K562 (cell line): ENCODE measurements at regions not wholly inside any gene's neighbourhood (a gene's known extent, or its start where the extent isn't known, plus 50 kb on each side); places are given as distances from the start of the nearest gene placed in this dataset.

Source experiments
- ATAC-seq: fragments of 200-7000 bp; cut with Tn5 transposase; 3 replicates; pipeline ENCODE4 v1.9.1; 2020; ENCODE audit warnings: moderate library complexity
- BruUV-seq: library from RNA; stranded (reverse); fragments of 400-500 nt; replicated peaks from 2 replicates; lab custom pipeline; 2021; lab: Mats Ljungman, UMichigan
- CTCF ChIA-PET: fragments of 300-600 bp; formaldehyde crosslinking; extraction: SDS; loops from one replicate; lab custom pipeline; 2021; ENCODE audit warnings: low intra/inter-chr PET ratio; lab: Yijun Ruan, JAX
- POLR2A ChIA-PET: fragments of 300-600, 350-650 bp; sonication (Branson Sonifier 250); formaldehyde crosslinking; extraction: SDS; loops from one replicate; lab custom pipeline; 2021; ENCODE audit warnings: antibody characterized with exemption, inconsistent platforms; lab: Yijun Ruan, JAX
- DNase-seq, 4 experiments: peaks; one replicate each; pipeline versions ENCODE4 v3.0.0 to v3.0.0-alpha.2; 2011 to 2018; ENCODE audit warnings: low spot score in 3 of 4, mixed read lengths in 3 of 4; ENCODE audit errors: extremely low read depth in 1 of 4
- FAIRE-seq: peaks from 2 replicates; lab custom pipeline; 2011; peaks lifted over from hg19 to GRCh38; lab: Jason Lieb, UNC
- H2AFZ ChIP-seq: 2 replicates; pipeline ENCODE4 v1.6.0; 2011; ENCODE audit warnings: low read depth, low read length, control low read depth, inconsistent platforms
- H3K27ac ChIP-seq: fragments of 200-600 bp; 3 replicates; pipeline ENCODE4 v1.8.0; 2011; ENCODE audit warnings: low read depth, mild to moderate bottlenecking, control low read depth, inconsistent platforms, low read length, moderate library complexity, mixed read lengths; ENCODE audit errors: extremely low read depth
- H3K27me3 ChIP-seq, 2 experiments: fragments of 300-600 bp in 1 of 2; 2 replicates in 1 of 2; 3 replicates in 1 of 2; pipeline versions ENCODE4 v1.6.0 to v1.8.0; 2011; ENCODE audit warnings: inconsistent platforms in 2 of 2, low read length in 2 of 2, mild to moderate bottlenecking in 1 of 2, mixed read lengths in 1 of 2, moderate library complexity in 1 of 2; ENCODE audit not compliant: control insufficient read depth in 2 of 2, insufficient read depth in 2 of 2
- H3K36me3 ChIP-seq: fragments of 300-600 bp; 3 replicates; pipeline ENCODE4 v1.8.0; 2011; ENCODE audit warnings: mild to moderate bottlenecking, low read length, inconsistent platforms; ENCODE audit not compliant: control insufficient read depth, insufficient read depth
- H3K4me1 ChIP-seq, 2 experiments: fragments of 200-600 bp in 1 of 2; replicated peaks in 1 of 2; 2 replicates in 1 of 2; 3 replicates in 1 of 2; pipeline versions ENCODE4 v1.5.1 to v1.8.0; 2011; ENCODE audit warnings: inconsistent platforms in 2 of 2, low read length in 2 of 2, mild to moderate bottlenecking in 1 of 2, mixed read lengths in 1 of 2, moderate library complexity in 1 of 2; ENCODE audit not compliant: control insufficient read depth in 2 of 2, insufficient read depth in 2 of 2
- H3K4me2 ChIP-seq: 2 replicates; pipeline ENCODE4 v1.6.1; 2011; ENCODE audit warnings: low read length, control low read depth, inconsistent platforms, mixed read lengths; ENCODE audit not compliant: insufficient read depth
- H3K4me3 ChIP-seq: fragments of 200-600 bp; sonication (generic), shearing (Covaris generic); 2 replicates; pipeline ENCODE4 v1.5.1; 2016; ENCODE audit warnings: control low read depth, inconsistent platforms
- H3K79me2 ChIP-seq: fragments of 200-600 bp; 3 replicates; pipeline ENCODE4 v1.8.0; 2011; ENCODE audit warnings: low read length, inconsistent platforms; ENCODE audit not compliant: control insufficient read depth, insufficient read depth
- H3K9ac ChIP-seq, 2 experiments: 2 replicates each; pipeline versions ENCODE4 v1.6.0 to v1.6.1; 2011; ENCODE audit warnings: low read depth in 2 of 2, low read length in 2 of 2, control low read depth in 1 of 2, inconsistent platforms in 1 of 2, mild to moderate bottlenecking in 1 of 2, mixed read lengths in 1 of 2; ENCODE audit not compliant: insufficient read depth in 1 of 2
- H3K9me1 ChIP-seq: one replicate; pipeline ENCODE4 v1.6.0; 2011; ENCODE audit warnings: inconsistent platforms, mild to moderate bottlenecking, low read length, moderate library complexity; ENCODE audit not compliant: control insufficient read depth, insufficient read depth
- H3K9me3 ChIP-seq: replicated peaks from 2 replicates; pipeline ENCODE4 v1.5.1; 2011; ENCODE audit warnings: low read depth, low read length, inconsistent platforms; ENCODE audit not compliant: control insufficient read depth, insufficient read depth
- H4K20me1 ChIP-seq: replicated peaks from 2 replicates; pipeline ENCODE4 v1.6.1; 2011; ENCODE audit warnings: low read length, inconsistent platforms, mixed read lengths; ENCODE audit not compliant: control insufficient read depth, insufficient read depth
- GABPB1 ChIP-seq: sonication (generic); formaldehyde crosslinking; IDR thresholded peaks from 2 replicates; pipeline ENCODE4 v1.8.0; 2022; ENCODE audit warnings: mild to moderate bottlenecking, missing genetic modification reagents
- NR4A1 ChIP-seq, 2 experiments: fragments of 250-450 bp in 1 of 2; fragments of 450-650 bp in 1 of 2; sonication (Bioruptor Pico) in 1 of 2; IDR thresholded peaks; 2 replicates each; pipeline versions ENCODE4 v1.4.0 to v1.6.1; 2016 to 2020; ENCODE audit warnings: mild to moderate bottlenecking in 2 of 2, missing compliant biosample characterization in 1 of 2, missing genetic modification characterization in 1 of 2, moderate library complexity in 1 of 2
- PCBP1 ChIP-seq: fragments of 200-400 bp; formaldehyde crosslinking; IDR thresholded peaks from 2 replicates; pipeline ENCODE4 v1.6.1; 2018; ENCODE audit warnings: mild to moderate bottlenecking, low read depth, low read length; ENCODE audit not compliant: poor library complexity, severe bottlenecking
- ZNF766 ChIP-seq: fragments of 200-800 bp; sonication (Bioruptor generic); conservative IDR thresholded peaks from 2 replicates; pipeline ENCODE4 v1.6.1; 2016; ENCODE audit warnings: missing genetic modification characterization, missing compliant biosample characterization
- WGBS: fragments of 100-300 bp; shearing (Covaris generic); methylation state at CpG from one replicate; pipeline ENCODE4 v1.1.6; 2016; ENCODE audit warnings: low coverage, mixed read lengths; ENCODE audit not compliant: insufficient coverage; ENCODE audit errors: missing lambda C conversion rate; 5-methylcytosine and 5-hydroxymethylcytosine counted together
- in situ Hi-C: fragments of 300-500 bp; cut with MboI; formaldehyde crosslinking; loops from 4 replicates; pipeline ENCODE4 v1.15.0; 2018; ENCODE audit warnings: inconsistent platforms, mixed read lengths
- intact Hi-C: fragments of 100-400 bp; cut with micrococcal nuclease; formaldehyde crosslinking; loops from 2 replicates; pipeline ENCODE4 v1.14.2; 2022

GRCh38 chr5:133799571-133800237 is 168.7 kb downstream of the C5orf15 start:
- H3K4me2 ChIP-seq: no peak overlapping the region
- BruUV-seq: no TSS peak
- no peak overlapping the region for H3K27ac ChIP-seq
- CTCF ChIA-PET: no interaction called here
- DNase-seq (no peak), FAIRE-seq (no peak), ATAC-seq (no peak)
- no CpG with 5 or more reads among the region's 8 CpGs for WGBS
- H3K9me3 ChIP-seq: no peaks in the 10 kb centered on the region
- no peaks in the 10 kb centered on the region for H3K79me2 ChIP-seq
- H3K9ac ChIP-seq: no peak overlapping the region
- H3K9me1 ChIP-seq: no peaks in the 10 kb centered on the region
- no peak for TF ChIP-seq ZNF766 (CRISPR knock-in tag)
- no peak for TF ChIP-seq GABPB1
- TF ChIP-seq PCBP1: no peak
- intact Hi-C loops (no loop called here), in situ Hi-C loops (no loop called here)
- H3K36me3 ChIP-seq: no peaks in the 10 kb centered on the region
- POLR2A ChIA-PET: no interaction called here
- H4K20me1 ChIP-seq: no peaks in the 10 kb centered on the region
- no peaks in the 10 kb centered on the region for H3K4me1 ChIP-seq
- H3K4me3 ChIP-seq: no peak overlapping the region
- H3K27me3 ChIP-seq: peaks cover 10 to 44% of the 10 kb centered on the region in 2 experiments; a peak in 4 of 5 replicates
- H2AFZ ChIP-seq: no peak overlapping the region

GRCh38 chr5:133797167-133797566 is 171.3 kb downstream of the C5orf15 start:
- ChIA-PET CTCF (no interaction called here), POLR2A (no interaction called here)
- Histone ChIP-seq H3K4me3 (no peak overlapping the region), H3K36me3 (no peaks in the 10 kb centered on the region), H3K4me1 (no peaks in the 10 kb centered on the region), H3K4me2 (no peak overlapping the region), H3K9ac (no peak overlapping the region), H3K9me1 (no peaks in the 10 kb centered on the region), H3K27me3 (peaks cover 9 to 50% of the 10 kb centered on the region in 2 experiments; a peak in 4 of 5 replicates), H3K79me2 (no peaks in the 10 kb centered on the region), H4K20me1 (no peaks in the 10 kb centered on the region), H3K27ac (no peak overlapping the region), H2AFZ (no peak overlapping the region), H3K9me3 (no peaks in the 10 kb centered on the region)
- ATAC-seq (no peak), FAIRE-seq (no peak), DNase-seq (no peak)
- in situ Hi-C loops: no loop called here
- no peak for TF ChIP-seq NR4A1 (CRISPR knock-in tag; IDR thresholded peaks at IDR 0.05)
- no peak for TF ChIP-seq NR4A1 (tag; IDR thresholded peaks at IDR 0.05)
- intact Hi-C loops: no loop called here
- no TSS peak for BruUV-seq
